ENCODE measurements at regions not wholly inside any gene's neighbourhood (a gene's known extent, or its start where the extent isn't known, plus 50 kb on each side); places are given as distances from the start of the nearest gene placed in this dataset.

DNA sequence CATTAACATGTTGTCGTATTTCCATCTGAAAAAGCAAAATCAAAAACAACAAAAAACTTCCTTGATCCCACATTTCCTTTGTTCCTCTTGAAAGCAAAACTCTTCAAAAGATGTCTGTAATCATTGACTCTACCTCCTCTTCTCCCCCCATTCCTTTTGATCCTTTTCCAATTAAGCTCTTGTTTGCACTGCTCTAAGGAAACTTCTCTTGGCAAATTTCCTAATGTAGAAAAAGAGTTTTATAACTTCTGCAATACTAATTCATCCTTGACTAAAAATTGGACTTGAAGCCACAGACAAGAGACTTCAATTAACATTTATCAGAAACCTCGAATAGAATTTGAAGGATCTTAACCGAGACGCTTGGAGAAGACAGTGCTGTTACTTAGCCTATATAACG lies 317.1 kb upstream of the SEMA3C start:
- no peak overlapping the region for H3K23ac ChIP-seq (ENCODE audit: low read length)
- H3K9me3 ChIP-seq (ENCODE audit: insufficient read depth, low read depth, low read length): no peaks in the 10 kb centered on the region
- H3K27ac ChIP-seq (ENCODE audit: low read depth, low read length): no peak overlapping the region
- no peak overlapping the region for H3K4me2 ChIP-seq (ENCODE audit: low read length)
- H3K4me3 ChIP-seq (ENCODE audit: low read depth, low read length): no peak overlapping the region
- no CpG with 5 or more reads among the region's 5 CpGs for WGBS (ENCODE audit: extremely low coverage, insufficient coverage, insufficient read length)
- H3K27me3 ChIP-seq (ENCODE audit: insufficient read depth, low read length): no peaks in the 10 kb centered on the region
- no peak overlapping the region for H3K4ac ChIP-seq (ENCODE audit: low read depth, low read length)
- no peak overlapping the region for H4K8ac ChIP-seq (ENCODE audit: low read depth, low read length)
- H3K9ac ChIP-seq (ENCODE audit: low read length): no peak overlapping the region
- DNase-seq: no peak
- H2AK5ac ChIP-seq (ENCODE audit: low read length): no peak overlapping the region
- H2BK12ac ChIP-seq (ENCODE audit: low read length): no peak overlapping the region
- no peak overlapping the region for H2BK5ac ChIP-seq (ENCODE audit: low read depth, low read length, poor library complexity)
- H3K4me1 ChIP-seq (ENCODE audit: control insufficient read depth in 1 of 2, insufficient read depth in 2 of 2, low read length in 2 of 2): no peaks in the 10 kb centered on the region
- no peak overlapping the region for H4K12ac ChIP-seq (ENCODE audit: low read depth, low read length)
- no peak overlapping the region for H3K18ac ChIP-seq (ENCODE audit: low read length)
- no peaks in the 10 kb centered on the region for H3K36me3 ChIP-seq (ENCODE audit: control insufficient read depth in 1 of 2, insufficient read depth in 2 of 2, low read length in 2 of 2)
- H3K79me1 ChIP-seq (ENCODE audit: low read length): no peaks in the 10 kb centered on the region
- H3K14ac ChIP-seq (ENCODE audit: low read length): no peak overlapping the region
- H2BK120ac ChIP-seq (ENCODE audit: insufficient read depth, low read length, poor library complexity): no peak overlapping the region
- no peaks in the 10 kb centered on the region for H3K79me2 ChIP-seq (ENCODE audit: control insufficient read depth, insufficient read depth, low read length, poor library complexity)
- H2AFZ ChIP-seq (ENCODE audit: insufficient read depth, low read length, poor library complexity): no peak overlapping the region
- no peak overlapping the region for H4K91ac ChIP-seq (ENCODE audit: low read depth, low read length)

DNA sequence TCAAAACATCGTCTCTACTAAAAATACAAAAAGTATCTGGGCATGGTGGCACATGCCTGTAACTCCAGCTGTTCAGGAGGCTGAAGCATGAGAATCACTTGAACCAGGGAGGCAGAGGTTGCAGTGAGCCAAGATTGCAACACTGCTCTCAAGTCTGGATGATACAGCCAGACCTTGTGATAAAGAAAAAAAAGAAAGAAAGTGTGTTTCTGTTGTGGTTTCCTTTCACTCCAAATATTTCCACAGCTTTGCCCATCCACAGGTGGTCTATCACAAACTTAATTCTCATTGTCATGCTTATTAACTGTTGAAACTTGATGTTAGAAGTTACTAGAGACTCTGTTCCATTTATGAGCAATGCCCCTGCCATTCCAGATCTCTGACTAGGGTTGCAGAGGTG lies 316.0 kb upstream of the SEMA3C start:
- Histone ChIP-seq H4K8ac (ENCODE audit: low read depth, low read length) (no peak overlapping the region), H3K9me3 (ENCODE audit: insufficient read depth, low read depth, low read length) (no peaks in the 10 kb centered on the region), H4K12ac (ENCODE audit: low read depth, low read length) (no peak overlapping the region), H2BK5ac (ENCODE audit: low read depth, low read length, poor library complexity) (no peak overlapping the region), H3K23ac (ENCODE audit: low read length) (no peak overlapping the region), H3K9ac (ENCODE audit: low read length) (no peak overlapping the region), H2AK5ac (ENCODE audit: low read length) (no peak overlapping the region), H3K27me3 (ENCODE audit: insufficient read depth, low read length) (no peaks in the 10 kb centered on the region), H3K4ac (ENCODE audit: low read depth, low read length) (no peak overlapping the region), H2BK120ac (ENCODE audit: insufficient read depth, low read length, poor library complexity) (no peak overlapping the region), H3K79me2 (ENCODE audit: control insufficient read depth, insufficient read depth, low read length, poor library complexity) (no peaks in the 10 kb centered on the region), H4K91ac (ENCODE audit: low read depth, low read length) (no peak overlapping the region), H3K27ac (ENCODE audit: low read depth, low read length) (no peak overlapping the region), H3K4me2 (ENCODE audit: low read length) (no peak overlapping the region), H3K18ac (ENCODE audit: low read length) (no peak overlapping the region), H3K79me1 (ENCODE audit: low read length) (no peaks in the 10 kb centered on the region), H2AFZ (ENCODE audit: insufficient read depth, low read length, poor library complexity) (no peak overlapping the region), H2BK12ac (ENCODE audit: low read length) (no peak overlapping the region), H3K4me1 (ENCODE audit: control insufficient read depth in 1 of 2, insufficient read depth in 2 of 2, low read length in 2 of 2) (no peaks in the 10 kb centered on the region), H3K14ac (ENCODE audit: low read length) (no peak overlapping the region), H3K4me3 (ENCODE audit: low read depth, low read length) (no peak overlapping the region), H3K36me3 (ENCODE audit: control insufficient read depth in 1 of 2, insufficient read depth in 2 of 2, low read length in 2 of 2) (no peaks in the 10 kb centered on the region)
- no CpG with 5 or more reads among the region's 1 CpG for WGBS (ENCODE audit: extremely low coverage, insufficient coverage, insufficient read length)
- no peak for DNase-seq

DNA sequence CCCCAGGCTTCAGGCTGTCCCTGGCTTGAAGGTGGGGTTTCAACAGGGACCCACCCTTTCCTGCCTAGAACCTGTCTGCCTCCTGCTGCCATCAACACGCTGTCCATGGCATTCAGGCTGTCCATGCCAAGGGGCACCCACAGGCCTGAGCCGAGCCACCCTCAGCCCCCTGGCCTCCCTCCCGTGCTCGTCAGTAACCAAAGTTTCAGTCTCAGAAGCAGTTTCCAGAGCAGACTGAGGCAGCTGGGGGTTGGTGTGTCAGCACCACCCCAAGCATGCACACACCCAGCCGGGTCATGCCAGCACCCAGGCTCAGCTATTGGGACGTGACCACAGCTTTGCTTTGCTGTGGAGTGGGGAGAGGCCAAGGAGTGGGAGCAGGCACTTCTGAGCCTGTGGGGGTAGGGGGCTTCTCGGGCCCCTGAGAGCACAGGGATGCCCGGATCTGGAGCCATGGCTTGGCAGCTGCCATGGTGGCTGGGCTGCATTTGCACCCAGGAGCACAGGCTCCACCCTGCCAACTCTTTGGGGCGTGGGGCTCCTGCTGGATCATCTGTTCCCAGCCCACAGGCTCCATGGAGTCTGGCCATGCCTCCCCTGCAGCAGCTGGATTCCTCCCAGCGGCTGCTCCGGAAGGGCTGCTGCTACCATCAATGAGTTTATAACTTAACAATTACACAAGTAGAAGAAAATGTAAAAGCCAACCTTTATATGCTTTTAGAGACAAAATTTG lies 314.5 kb upstream of the SEMA3C start:
- no peak overlapping the region for H2BK12ac ChIP-seq (ENCODE audit: low read length)
- no peak overlapping the region for H2AFZ ChIP-seq (ENCODE audit: insufficient read depth, low read length, poor library complexity)
- no peak overlapping the region for H3K18ac ChIP-seq (ENCODE audit: low read length)
- no peaks in the 10 kb centered on the region for H3K27me3 ChIP-seq (ENCODE audit: insufficient read depth, low read length)
- no peak overlapping the region for H3K23ac ChIP-seq (ENCODE audit: low read length)
- H3K14ac ChIP-seq (ENCODE audit: low read length): no peak overlapping the region
- H4K8ac ChIP-seq (ENCODE audit: low read depth, low read length): no peak overlapping the region
- no peak overlapping the region for H2BK120ac ChIP-seq (ENCODE audit: insufficient read depth, low read length, poor library complexity)
- no peak overlapping the region for H3K9ac ChIP-seq (ENCODE audit: low read length)
- no peaks in the 10 kb centered on the region for H3K79me1 ChIP-seq (ENCODE audit: low read length)
- no peaks in the 10 kb centered on the region for H3K4me1 ChIP-seq (ENCODE audit: control insufficient read depth in 1 of 2, insufficient read depth in 2 of 2, low read length in 2 of 2)
- H3K4me3 ChIP-seq (ENCODE audit: low read depth, low read length): no peak overlapping the region
- H4K91ac ChIP-seq (ENCODE audit: low read depth, low read length): no peak overlapping the region
- H3K79me2 ChIP-seq (ENCODE audit: control insufficient read depth, insufficient read depth, low read length, poor library complexity): no peaks in the 10 kb centered on the region
- WGBS (ENCODE audit: extremely low coverage, insufficient coverage, insufficient read length): no CpG with 5 or more reads among the region's 11 CpGs
- no peak overlapping the region for H3K4ac ChIP-seq (ENCODE audit: low read depth, low read length)
- no peak overlapping the region for H2BK5ac ChIP-seq (ENCODE audit: low read depth, low read length, poor library complexity)
- H3K36me3 ChIP-seq (ENCODE audit: control insufficient read depth in 1 of 2, insufficient read depth in 2 of 2, low read length in 2 of 2): no peaks in the 10 kb centered on the region
- H4K12ac ChIP-seq (ENCODE audit: low read depth, low read length): no peak overlapping the region
- no peak for DNase-seq
- H2AK5ac ChIP-seq (ENCODE audit: low read length): no peak overlapping the region
- no peak overlapping the region for H3K4me2 ChIP-seq (ENCODE audit: low read length)
- H3K9me3 ChIP-seq (ENCODE audit: insufficient read depth, low read depth, low read length): no peaks in the 10 kb centered on the region
- no peak overlapping the region for H3K27ac ChIP-seq (ENCODE audit: low read depth, low read length)

DNA sequence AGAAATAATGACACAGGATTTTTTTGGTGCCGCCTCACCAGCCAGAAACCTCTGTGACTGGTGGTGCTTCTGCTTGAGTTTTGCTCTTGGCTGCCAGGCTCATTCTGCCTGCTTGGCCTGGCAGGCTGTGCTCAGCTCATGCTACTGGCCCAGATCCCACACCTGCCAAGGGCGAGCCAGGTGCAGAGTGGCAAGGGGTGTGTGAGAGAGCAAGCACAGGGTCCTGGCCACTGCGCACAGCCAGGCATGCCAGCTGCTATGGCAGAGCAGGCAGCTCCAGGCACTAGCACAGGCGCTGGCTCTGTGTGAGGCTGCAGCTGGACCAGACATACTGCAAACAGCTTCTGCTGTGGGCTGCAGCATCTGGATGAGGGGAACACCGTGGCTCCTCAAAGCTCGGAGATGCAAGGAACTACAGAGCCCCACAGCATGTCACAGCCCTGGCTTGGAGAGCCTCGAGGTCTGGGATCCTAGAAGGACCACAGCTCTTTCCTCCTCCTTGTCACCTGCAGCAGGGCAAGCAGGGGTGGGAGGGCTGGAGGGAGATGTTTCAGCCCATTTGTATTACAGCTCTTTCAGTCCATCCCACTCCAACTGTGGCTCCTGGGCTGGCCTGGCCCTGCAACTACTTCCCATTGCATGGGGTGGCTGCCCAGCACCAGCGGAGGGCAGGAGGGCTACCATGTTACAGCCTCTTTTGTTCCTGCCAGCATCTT lies 313.4 kb upstream of the SEMA3C start:
- no CpG with 5 or more reads among the region's 8 CpGs for WGBS (ENCODE audit: extremely low coverage, insufficient coverage, insufficient read length)
- Histone ChIP-seq H3K36me3 (ENCODE audit: control insufficient read depth in 1 of 2, insufficient read depth in 2 of 2, low read length in 2 of 2) (no peaks in the 10 kb centered on the region), H2AK5ac (ENCODE audit: low read length) (no peak overlapping the region), H2BK12ac (ENCODE audit: low read length) (no peak overlapping the region), H4K91ac (ENCODE audit: low read depth, low read length) (no peak overlapping the region), H4K8ac (ENCODE audit: low read depth, low read length) (no peak overlapping the region), H3K27me3 (ENCODE audit: insufficient read depth, low read length) (no peaks in the 10 kb centered on the region), H3K4ac (ENCODE audit: low read depth, low read length) (no peak overlapping the region), H3K4me3 (ENCODE audit: low read depth, low read length) (no peak overlapping the region), H2AFZ (ENCODE audit: insufficient read depth, low read length, poor library complexity) (no peak overlapping the region), H3K4me1 (ENCODE audit: control insufficient read depth in 1 of 2, insufficient read depth in 2 of 2, low read length in 2 of 2) (no peaks in the 10 kb centered on the region), H3K14ac (ENCODE audit: low read length) (no peak overlapping the region), H3K9me3 (ENCODE audit: insufficient read depth, low read depth, low read length) (no peaks in the 10 kb centered on the region), H3K4me2 (ENCODE audit: low read length) (no peak overlapping the region), H3K79me2 (ENCODE audit: control insufficient read depth, insufficient read depth, low read length, poor library complexity) (no peaks in the 10 kb centered on the region), H3K9ac (ENCODE audit: low read length) (no peak overlapping the region), H4K12ac (ENCODE audit: low read depth, low read length) (no peak overlapping the region), H2BK5ac (ENCODE audit: low read depth, low read length, poor library complexity) (no peak overlapping the region), H3K23ac (ENCODE audit: low read length) (no peak overlapping the region), H3K79me1 (ENCODE audit: low read length) (no peaks in the 10 kb centered on the region), H2BK120ac (ENCODE audit: insufficient read depth, low read length, poor library complexity) (no peak overlapping the region), H3K18ac (ENCODE audit: low read length) (no peak overlapping the region), H3K27ac (ENCODE audit: low read depth, low read length) (no peak overlapping the region)
- DNase-seq: no peak
